NB4 (cell line): ENCODE measurements at regions not wholly inside any gene's neighbourhood (a gene's known extent, or its start where the extent isn't known, plus 50 kb on each side); places are given as distances from the start of the nearest gene placed in this dataset.

ENCODE experiments used
- MYC ChIP-seq: IDR thresholded peaks from 2 replicates; pipeline ENCODE4 v1.6.1; 2011; ENCODE audit warnings: low read depth, low read length
- POLR2A ChIP-seq: IDR thresholded peaks from 2 replicates; pipeline ENCODE4 v1.6.1; 2011; ENCODE audit warnings: mild to moderate bottlenecking; ENCODE audit not compliant: insufficient read length; ENCODE audit errors: extremely low read depth
- TF ChIP-seq, protein P1 (sequence below): IDR thresholded peaks from one replicate; pipeline ENCODE4 v1.5.1; 2012; ENCODE audit warnings: low read depth, low read length
- TF ChIP-seq, protein P2 (sequence below): IDR thresholded peaks from 2 replicates; pipeline ENCODE4 v1.6.1; 2011; ENCODE audit warnings: low read depth, low read length

DNA sequence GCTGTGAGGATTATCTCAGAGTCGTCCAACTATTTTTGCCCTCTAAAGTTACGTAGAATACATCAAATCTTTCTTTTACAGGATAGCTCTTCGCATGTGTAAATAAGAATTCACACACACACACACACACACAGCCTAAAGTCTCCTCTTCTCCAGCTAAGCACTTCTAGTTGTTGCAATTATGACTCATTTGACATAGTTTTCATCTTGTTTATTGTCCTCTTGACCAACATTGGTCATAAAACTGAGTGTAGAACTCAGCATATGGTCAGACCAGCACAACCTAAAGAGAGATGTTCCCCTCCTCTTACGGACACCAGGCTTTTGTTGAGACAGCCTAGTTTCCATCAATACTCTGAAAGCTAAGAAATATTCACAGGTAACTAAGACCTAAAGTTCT, 234.2 kb downstream of the BLID start:
- TF ChIP-seq, protein P1, sequence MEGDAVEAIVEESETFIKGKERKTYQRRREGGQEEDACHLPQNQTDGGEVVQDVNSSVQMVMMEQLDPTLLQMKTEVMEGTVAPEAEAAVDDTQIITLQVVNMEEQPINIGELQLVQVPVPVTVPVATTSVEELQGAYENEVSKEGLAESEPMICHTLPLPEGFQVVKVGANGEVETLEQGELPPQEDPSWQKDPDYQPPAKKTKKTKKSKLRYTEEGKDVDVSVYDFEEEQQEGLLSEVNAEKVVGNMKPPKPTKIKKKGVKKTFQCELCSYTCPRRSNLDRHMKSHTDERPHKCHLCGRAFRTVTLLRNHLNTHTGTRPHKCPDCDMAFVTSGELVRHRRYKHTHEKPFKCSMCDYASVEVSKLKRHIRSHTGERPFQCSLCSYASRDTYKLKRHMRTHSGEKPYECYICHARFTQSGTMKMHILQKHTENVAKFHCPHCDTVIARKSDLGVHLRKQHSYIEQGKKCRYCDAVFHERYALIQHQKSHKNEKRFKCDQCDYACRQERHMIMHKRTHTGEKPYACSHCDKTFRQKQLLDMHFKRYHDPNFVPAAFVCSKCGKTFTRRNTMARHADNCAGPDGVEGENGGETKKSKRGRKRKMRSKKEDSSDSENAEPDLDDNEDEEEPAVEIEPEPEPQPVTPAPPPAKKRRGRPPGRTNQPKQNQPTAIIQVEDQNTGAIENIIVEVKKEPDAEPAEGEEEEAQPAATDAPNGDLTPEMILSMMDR = no peak
- TF ChIP-seq POLR2A (no peak), MYC (no peak)
- TF ChIP-seq, protein P2, sequence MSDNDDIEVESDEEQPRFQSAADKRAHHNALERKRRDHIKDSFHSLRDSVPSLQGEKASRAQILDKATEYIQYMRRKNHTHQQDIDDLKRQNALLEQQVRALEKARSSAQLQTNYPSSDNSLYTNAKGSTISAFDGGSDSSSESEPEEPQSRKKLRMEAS = no peak
